ENCODE measurements at regions not wholly inside any gene's neighbourhood (a gene's known extent, or its start where the extent isn't known, plus 50 kb on each side); places are given as distances from the start of the nearest gene placed in this dataset.

- peaks cover 0 to 3% (median 0%) of the 10 kb centered on the region in 3 donors for H3K4me1 ChIP-seq (ENCODE audit: control insufficient read depth in 2 of 3, insufficient read depth in 2 of 3, low read depth in 1 of 3, low read length in 3 of 3)
Measured at GRCh38 chr4:147076728-147077127, 131.1 kb upstream of the TTC29 start.

GRCh38 chr4:147078362-147078761 is 132.7 kb upstream of the TTC29 start:
- DNase-seq (no peak), FAIRE-seq (no peak)

More at GRCh38 chr4:147076728-147077127, 131.1 kb upstream of the TTC29 start:
- Histone ChIP-seq H3K9ac (ENCODE audit: low read length in 3 of 3) (no peak overlapping the region), H3K36me3 (ENCODE audit: control insufficient read depth in 2 of 3, insufficient read depth in 3 of 3, low read length in 3 of 3) (no peaks in the 10 kb centered on the region), H3K4me3 (ENCODE audit: low read length in 3 of 3) (no peak overlapping the region), H3K9me3 (ENCODE audit: control insufficient read depth in 2 of 3, insufficient read depth in 1 of 3, low read length in 3 of 3) (no peaks in the 10 kb centered on the region), H3K27me3 (ENCODE audit: control insufficient read depth, insufficient read depth, low read length) (no peaks in the 10 kb centered on the region), H3K27ac (ENCODE audit: low read depth in 2 of 2, low read length in 2 of 2) (no peak overlapping the region)
- DNase-seq: no peak
- no peak for FAIRE-seq
- TF ChIP-seq CTCF (IDR thresholded peaks at IDR 0.05; ENCODE audit: borderline replicate concordance, extremely low read depth, insufficient read depth): no peak
- intact Hi-C loops (cut with DNase I): no loop called here

GRCh38 chr4:147078875-147079658 is 133.4 kb upstream of the TTC29 start:
- intact Hi-C loops (cut with DNase I): no loop called here
- FAIRE-seq: no peak
- H3K4me3 ChIP-seq (ENCODE audit: low read length in 3 of 3): peak overlapping the region in 2 of 3 donors; percentile 10 to 42

More at GRCh38 chr4:147078362-147078761, 132.7 kb upstream of the TTC29 start:
- Histone ChIP-seq H3K36me3 (ENCODE audit: control insufficient read depth in 2 of 3, insufficient read depth in 3 of 3, low read length in 3 of 3) (no peaks in the 10 kb centered on the region), H3K4me3 (ENCODE audit: low read length in 3 of 3) (no peak overlapping the region), H3K4me1 (ENCODE audit: control insufficient read depth in 2 of 3, insufficient read depth in 2 of 3, low read depth in 1 of 3, low read length in 3 of 3) (peaks cover 0 to 3% (median 0%) of the 10 kb centered on the region in 3 donors), H3K9ac (ENCODE audit: low read length in 3 of 3) (no peak overlapping the region), H3K9me3 (ENCODE audit: control insufficient read depth in 2 of 3, insufficient read depth in 1 of 3, low read length in 3 of 3) (no peaks in the 10 kb centered on the region), H3K27me3 (ENCODE audit: control insufficient read depth, insufficient read depth, low read length) (no peaks in the 10 kb centered on the region), H3K27ac (ENCODE audit: low read depth in 2 of 2, low read length in 2 of 2) (no peak overlapping the region)
- no peak for TF ChIP-seq CTCF (IDR thresholded peaks at IDR 0.05; ENCODE audit: borderline replicate concordance, extremely low read depth, insufficient read depth)
- intact Hi-C loops (cut with DNase I): no loop called here

More at GRCh38 chr4:147078875-147079658, 133.4 kb upstream of the TTC29 start:
- no peaks in the 10 kb centered on the region for H3K9me3 ChIP-seq (ENCODE audit: control insufficient read depth in 2 of 3, insufficient read depth in 1 of 3, low read length in 3 of 3)
- peak in 2 of 5 donors; percentile 32 to 67 for DNase-seq
- H3K36me3 ChIP-seq (ENCODE audit: control insufficient read depth in 2 of 3, insufficient read depth in 3 of 3, low read length in 3 of 3): no peaks in the 10 kb centered on the region
- no peaks in the 10 kb centered on the region for H3K27me3 ChIP-seq (ENCODE audit: control insufficient read depth, insufficient read depth, low read length)
- no peak for TF ChIP-seq CTCF (IDR thresholded peaks at IDR 0.05; ENCODE audit: borderline replicate concordance, extremely low read depth, insufficient read depth)
- peaks cover 0 to 3% (median 0%) of the 10 kb centered on the region in 3 donors for H3K4me1 ChIP-seq (ENCODE audit: control insufficient read depth in 2 of 3, insufficient read depth in 2 of 3, low read depth in 1 of 3, low read length in 3 of 3)
- H3K9ac ChIP-seq (ENCODE audit: low read length in 3 of 3): peak overlapping the region in 1 of 3 donors; percentile 4
- no peak overlapping the region for H3K27ac ChIP-seq (ENCODE audit: low read depth in 2 of 2, low read length in 2 of 2)

All from kidney (tissue), 13 donors.